HL-60 (cell line): ENCODE measurements at regions not wholly inside any gene's neighbourhood (a gene's known extent, or its start where the extent isn't known, plus 50 kb on each side); places are given as distances from the start of the nearest gene placed in this dataset.

Experiments used
- DNase-seq, 2 experiments: peaks; one replicate each; pipeline ENCODE4 v3.0.0-alpha.2; 2010 to 2020; ENCODE audit warnings: low read depth in 1 of 2, low spot score in 1 of 2
- H3K27ac ChIP-seq: fragments of 250-450 bp; sonication (Bioruptor Pico); replicated peaks from 2 replicates; pipeline ENCODE4 v1.5.1; 2020; ENCODE audit warnings: mild to moderate bottlenecking, moderate library complexity
- H3K27me3 ChIP-seq: fragments of 250-450 bp; sonication (Bioruptor Pico); 2 replicates; pipeline ENCODE4 v1.5.1; 2021; ENCODE audit warnings: mild to moderate bottlenecking, moderate library complexity; ENCODE audit not compliant: insufficient read depth, poor library complexity, severe bottlenecking
- H3K4me3 ChIP-seq: replicated peaks from 2 replicates; pipeline ENCODE4 v1.5.1; 2011; ENCODE audit warnings: mild to moderate bottlenecking, control low read depth, low read length; ENCODE audit not compliant: insufficient read depth
- CTCF ChIP-seq: IDR thresholded peaks from one replicate; pipeline ENCODE4 v1.5.1; 2011; ENCODE audit warnings: low read length, control low read depth, inconsistent platforms; ENCODE audit not compliant: insufficient read depth
- GABPA ChIP-seq: IDR thresholded peaks from 2 replicates; pipeline ENCODE4 v1.6.1; 2012; ENCODE audit warnings: low read depth
- POLR2AphosphoS5 ChIP-seq: IDR thresholded peaks from 2 replicates; pipeline ENCODE4 v1.6.1; 2012; ENCODE audit warnings: low read depth
- REST ChIP-seq: IDR thresholded peaks from 2 replicates; pipeline ENCODE4 v1.6.1; 2012; ENCODE audit warnings: low read depth; ENCODE audit not compliant: insufficient replicate concordance
- SPI1 ChIP-seq: IDR thresholded peaks from 2 replicates; pipeline ENCODE4 v1.6.1; 2012; ENCODE audit warnings: low read depth, mild to moderate bottlenecking, borderline replicate concordance

GRCh38 chr7:33722383-33723101, 182.8 kb upstream of the BMPER start:
- DNase-seq, result no peak
- no peaks in the 10 kb centered on the region for H3K27me3 ChIP-seq
- no peak overlapping the region for H3K27ac ChIP-seq
- TF ChIP-seq SPI1 (no peak), CTCF (no peak), GABPA (no peak), POLR2AphosphoS5 (no peak), REST (no peak)
- H3K4me3 ChIP-seq, result no peak overlapping the region

- no peak for DNase-seq
- no peak overlapping the region for H3K4me3 ChIP-seq
- no peak overlapping the region for H3K27ac ChIP-seq
- TF ChIP-seq POLR2AphosphoS5 (no peak), SPI1 (no peak), GABPA (no peak), CTCF (no peak), REST (no peak)
- H3K27me3 ChIP-seq, result no peaks in the 10 kb centered on the region
Observed at GRCh38 chr7:33724201-33724600, 181.1 kb upstream of the BMPER start.

- no peak overlapping the region for H3K27ac ChIP-seq
- no peak for DNase-seq
- H3K4me3 ChIP-seq, result no peak overlapping the region
- TF ChIP-seq REST (no peak), SPI1 (no peak), POLR2AphosphoS5 (no peak), CTCF (no peak), GABPA (no peak)
- H3K27me3 ChIP-seq, result no peaks in the 10 kb centered on the region
Observed at GRCh38 chr7:33725111-33726025, 180.0 kb upstream of the BMPER start.
